ENCODE measurements at regions not wholly inside any gene's neighbourhood (a gene's known extent, or its start where the extent isn't known, plus 50 kb on each side); places are given as distances from the start of the nearest gene placed in this dataset.
A peak's percentile ranks its signal among the peaks of the same experiment; 100 is the strongest.

- Histone ChIP-seq H3K4me1 (ENCODE audit: insufficient read depth, low read length) (no peaks in the 10 kb centered on the region), H3K79me2 (ENCODE audit: insufficient read depth, low read length) (no peaks in the 10 kb centered on the region), H3K27me3 (ENCODE audit: insufficient read depth, low read length) (no peaks in the 10 kb centered on the region), H3K36me3 (ENCODE audit: insufficient read depth, low read length) (no peaks in the 10 kb centered on the region), H3K4me2 (ENCODE audit: insufficient read depth, low read length) (no peak overlapping the region), H3K27ac (ENCODE audit: low read depth, low read length) (no peak overlapping the region), H2AFZ (ENCODE audit: low read length) (no peak overlapping the region), H4K20me1 (ENCODE audit: insufficient read depth, low read length) (no peaks in the 10 kb centered on the region), H3K9me3 (ENCODE audit: low read depth, low read length) (no peaks in the 10 kb centered on the region), H3K4me3 (ENCODE audit: insufficient read depth, low read length) (no peak overlapping the region)
- TF ChIP-seq CTCF (IDR thresholded peaks at IDR 0.05; ENCODE audit: extremely low read depth, low read depth, low read length): peak; percentile 72
- peak; percentile 65 for DNase-seq (ENCODE audit: insufficient read length, low spot score, missing footprints)
These were observed 1264.3 kb upstream of the ALCAM start for GRCh38 chr3:104102386-104102785.

- no peak overlapping the region for H3K27ac ChIP-seq (ENCODE audit: low read depth, low read length)
- no peaks in the 10 kb centered on the region for H3K9me3 ChIP-seq (ENCODE audit: low read depth, low read length)
- H3K79me2 ChIP-seq (ENCODE audit: insufficient read depth, low read length): no peaks in the 10 kb centered on the region
- no peaks in the 10 kb centered on the region for H3K4me1 ChIP-seq (ENCODE audit: insufficient read depth, low read length)
- H3K4me3 ChIP-seq (ENCODE audit: insufficient read depth, low read length): no peak overlapping the region
- H4K20me1 ChIP-seq (ENCODE audit: insufficient read depth, low read length): no peaks in the 10 kb centered on the region
- H2AFZ ChIP-seq (ENCODE audit: low read length): no peak overlapping the region
- no peaks in the 10 kb centered on the region for H3K27me3 ChIP-seq (ENCODE audit: insufficient read depth, low read length)
- TF ChIP-seq CTCF (IDR thresholded peaks at IDR 0.05; ENCODE audit: extremely low read depth, low read depth, low read length): no peak
- no peak overlapping the region for H3K4me2 ChIP-seq (ENCODE audit: insufficient read depth, low read length)
- no peaks in the 10 kb centered on the region for H3K36me3 ChIP-seq (ENCODE audit: insufficient read depth, low read length)
- DNase-seq (ENCODE audit: insufficient read length, low spot score, missing footprints): no peak
These were observed 1260.4 kb upstream of the ALCAM start for GRCh38 chr3:104106276-104106675.

- Histone ChIP-seq H3K36me3 (ENCODE audit: insufficient read depth, low read length) (no peaks in the 10 kb centered on the region), H3K27me3 (ENCODE audit: insufficient read depth, low read length) (no peaks in the 10 kb centered on the region), H3K4me1 (ENCODE audit: insufficient read depth, low read length) (no peaks in the 10 kb centered on the region), H3K4me3 (ENCODE audit: insufficient read depth, low read length) (no peak overlapping the region), H2AFZ (ENCODE audit: low read length) (no peak overlapping the region), H4K20me1 (ENCODE audit: insufficient read depth, low read length) (no peaks in the 10 kb centered on the region), H3K79me2 (ENCODE audit: insufficient read depth, low read length) (no peaks in the 10 kb centered on the region), H3K27ac (ENCODE audit: low read depth, low read length) (no peak overlapping the region), H3K9me3 (ENCODE audit: low read depth, low read length) (no peaks in the 10 kb centered on the region), H3K4me2 (ENCODE audit: insufficient read depth, low read length) (no peak overlapping the region)
- TF ChIP-seq CTCF (IDR thresholded peaks at IDR 0.05; ENCODE audit: extremely low read depth, low read depth, low read length): no peak
- no peak for DNase-seq (ENCODE audit: insufficient read length, low spot score, missing footprints)
These were observed 1258.2 kb upstream of the ALCAM start for GRCh38 chr3:104108522-104108921.

- Histone ChIP-seq H3K9me3 (ENCODE audit: low read depth, low read length) (peaks cover 2% of the 10 kb centered on the region), H3K36me3 (ENCODE audit: insufficient read depth, low read length) (no peaks in the 10 kb centered on the region), H3K79me2 (ENCODE audit: insufficient read depth, low read length) (no peaks in the 10 kb centered on the region), H3K4me2 (ENCODE audit: insufficient read depth, low read length) (no peak overlapping the region), H3K27me3 (ENCODE audit: insufficient read depth, low read length) (no peaks in the 10 kb centered on the region), H3K27ac (ENCODE audit: low read depth, low read length) (no peak overlapping the region), H3K4me3 (ENCODE audit: insufficient read depth, low read length) (no peak overlapping the region), H2AFZ (ENCODE audit: low read length) (no peak overlapping the region), H4K20me1 (ENCODE audit: insufficient read depth, low read length) (no peaks in the 10 kb centered on the region), H3K4me1 (ENCODE audit: insufficient read depth, low read length) (no peaks in the 10 kb centered on the region)
- no peak for DNase-seq (ENCODE audit: insufficient read length, low spot score, missing footprints)
- no peak for TF ChIP-seq CTCF (IDR thresholded peaks at IDR 0.05; ENCODE audit: extremely low read depth, low read depth, low read length)
These were observed 1240.2 kb upstream of the ALCAM start for GRCh38 chr3:104126463-104126862.

All from osteoblast (primary cell).